ENCODE measurements at regions not wholly inside any gene's neighbourhood (a gene's known extent, or its start where the extent isn't known, plus 50 kb on each side); places are given as distances from the start of the nearest gene placed in this dataset.
"Not testable (repeated sequence)": the region's sequence is repeated elsewhere in the genome, so short reads cannot be mapped to it uniquely, and the experiment has no call there.

GRCh38 chr6:154321-155092 lies 137.8 kb upstream of the DUSP22 start:
- not testable (repeated sequence) for TF ChIP-seq CTCF (conservative IDR thresholded peaks at IDR 0.05; ENCODE audit: low read depth, low read length); EZH2 (IDR thresholded peaks at IDR 0.05; ENCODE audit: low read length, unreplicated experiment)
